Keratinocyte (primary cell): ENCODE measurements at regions not wholly inside any gene's neighbourhood (a gene's known extent, or its start where the extent isn't known, plus 50 kb on each side); places are given as distances from the start of the nearest gene placed in this dataset.

ENCODE experiments used
- EZH2 ChIP-seq: IDR thresholded peaks from one replicate; pipeline ENCODE4 v1.6.1; 2012; ENCODE audit warnings: inconsistent platforms, mild to moderate bottlenecking, low read length, moderate library complexity
- TF ChIP-seq, protein P1 (sequence below), 3 experiments: IDR thresholded peaks in 1 of 3; conservative IDR thresholded peaks in 1 of 3; optimal IDR thresholded peaks in 1 of 3; 2 replicates in 2 of 3; 3 replicates in 1 of 3; pipeline versions ENCODE3 to v1.5.1; 2011; ENCODE audit warnings: low read length in 3 of 3, mild to moderate bottlenecking in 3 of 3, moderate library complexity in 2 of 3, control low read depth in 1 of 3, inconsistent platforms in 1 of 3; ENCODE audit not compliant: insufficient read depth in 2 of 3; ENCODE audit errors: extremely low read depth in 1 of 3

GRCh38 chr4:152255437-152255836, 280.5 kb downstream of the FBXW7 start:
- TF ChIP-seq, protein P1, sequence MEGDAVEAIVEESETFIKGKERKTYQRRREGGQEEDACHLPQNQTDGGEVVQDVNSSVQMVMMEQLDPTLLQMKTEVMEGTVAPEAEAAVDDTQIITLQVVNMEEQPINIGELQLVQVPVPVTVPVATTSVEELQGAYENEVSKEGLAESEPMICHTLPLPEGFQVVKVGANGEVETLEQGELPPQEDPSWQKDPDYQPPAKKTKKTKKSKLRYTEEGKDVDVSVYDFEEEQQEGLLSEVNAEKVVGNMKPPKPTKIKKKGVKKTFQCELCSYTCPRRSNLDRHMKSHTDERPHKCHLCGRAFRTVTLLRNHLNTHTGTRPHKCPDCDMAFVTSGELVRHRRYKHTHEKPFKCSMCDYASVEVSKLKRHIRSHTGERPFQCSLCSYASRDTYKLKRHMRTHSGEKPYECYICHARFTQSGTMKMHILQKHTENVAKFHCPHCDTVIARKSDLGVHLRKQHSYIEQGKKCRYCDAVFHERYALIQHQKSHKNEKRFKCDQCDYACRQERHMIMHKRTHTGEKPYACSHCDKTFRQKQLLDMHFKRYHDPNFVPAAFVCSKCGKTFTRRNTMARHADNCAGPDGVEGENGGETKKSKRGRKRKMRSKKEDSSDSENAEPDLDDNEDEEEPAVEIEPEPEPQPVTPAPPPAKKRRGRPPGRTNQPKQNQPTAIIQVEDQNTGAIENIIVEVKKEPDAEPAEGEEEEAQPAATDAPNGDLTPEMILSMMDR (optimal IDR thresholded peaks at IDR 0.05 in 1 of 3, IDR thresholded peaks at IDR 0.05 in 1 of 3, conservative IDR thresholded peaks at IDR 0.05 in 1 of 3; ENCODE audit: extremely low read depth in 1 of 3, insufficient read depth in 2 of 3, low read length in 3 of 3): no peak
- TF ChIP-seq EZH2: no peak
